Stimulated activated CD4-positive, alpha-beta T cell treated with anti-CD3 and anti-CD28 coated beads, Interleukin-4, amount 100 ng/mL, for 24 hours (primary cell): ENCODE measurements at regions not wholly inside any gene's neighbourhood (a gene's known extent, or its start where the extent isn't known, plus 50 kb on each side); places are given as distances from the start of the nearest gene placed in this dataset.

Experiments used
- DNase-seq: peaks from one replicate; pipeline ENCODE4 v3.0.0-alpha.2; 2020

DNA sequence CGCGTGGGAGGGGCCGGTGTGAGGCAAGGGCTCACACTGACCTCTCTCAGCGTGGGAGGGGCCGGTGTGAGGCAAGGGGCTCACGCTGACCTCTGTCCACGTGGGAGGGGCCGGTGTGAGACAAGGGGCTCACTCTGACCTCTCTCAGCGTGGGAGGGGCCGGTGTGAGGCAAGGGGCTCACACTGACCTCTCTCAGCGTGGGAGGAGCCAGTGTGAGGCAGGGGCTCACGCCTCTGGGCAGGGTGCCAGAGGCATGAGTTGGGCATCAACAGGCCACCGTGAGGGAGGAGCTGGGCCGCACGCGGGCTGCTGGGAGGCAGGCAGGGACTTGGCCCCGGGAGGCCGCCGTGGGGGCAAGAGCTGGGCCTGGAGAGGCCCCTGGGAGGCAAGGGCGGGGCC, 91.0 kb downstream of the PLPP2 start:
- peak; percentile 1 for DNase-seq
